Hepatocyte (in vitro differentiated cells): ENCODE measurements at regions not wholly inside any gene's neighbourhood (a gene's known extent, or its start where the extent isn't known, plus 50 kb on each side); places are given as distances from the start of the nearest gene placed in this dataset.

Experiments
- CTCF ChIP-seq: fragments of 200-600 bp; sonication (generic); IDR thresholded peaks from 2 replicates; pipeline ENCODE4 v1.5.1; 2016; ENCODE audit warnings: antibody characterized with exemption, mild to moderate bottlenecking; ENCODE audit not compliant: poor library complexity
- EZH2 ChIP-seq: fragments of 200-600 bp; sonication (generic); IDR thresholded peaks from 2 replicates; pipeline ENCODE4 v1.6.1; 2016; ENCODE audit warnings: antibody characterized with exemption, mild to moderate bottlenecking, borderline replicate concordance

- TF ChIP-seq CTCF (no peak), EZH2 (no peak)
Observed at GRCh38 chr4:181959121-181959520, 284.1 kb upstream of the TENM3 start.
